Adrenal gland (tissue), 9 donors: ENCODE measurements at regions not wholly inside any gene's neighbourhood (a gene's known extent, or its start where the extent isn't known, plus 50 kb on each side); places are given as distances from the start of the nearest gene placed in this dataset.

Experiments used
- DNase-seq, 7 donors: peaks; one replicate each; pipeline ENCODE4 v3.0.0-alpha.2; 2019 to 2020
- H3K27ac ChIP-seq, 5 donors: fragments of 200-600 bp; sonication (generic) in 4 of 5; 1 replicate in 3 of 5; 2 replicates in 2 of 5; pipeline versions ENCODE4 v1.5.1 to v1.8.0; 2016 to 2020; ENCODE audit warnings: mild to moderate bottlenecking in 1 of 5
- H3K27me3 ChIP-seq: fragments of 200-600 bp; 2 replicates; pipeline ENCODE4 v1.8.0; 2021
- H3K36me3 ChIP-seq, 2 donors: fragments of 200-600 bp; replicated peaks in 1 of 2; 1 replicate in 1 of 2; 2 replicates in 1 of 2; pipeline versions ENCODE4 v1.5.1 to v1.8.0; 2018 to 2022
- H3K4me1 ChIP-seq, 2 donors: fragments of 200-600 bp; replicated peaks in 1 of 2; 1 replicate in 1 of 2; 2 replicates in 1 of 2; pipeline versions ENCODE4 v1.5.1 to v1.8.0; 2018 to 2021
- H3K4me3 ChIP-seq, 4 donors: fragments of 200-600 bp; sonication (generic) in 3 of 4; one replicate each; pipeline ENCODE4 v1.5.1; 2016 to 2018
- H3K9me3 ChIP-seq, 3 donors: fragments of 200-600 bp; sonication (generic) in 1 of 3; replicated peaks in 1 of 3; 1 replicate in 2 of 3; 2 replicates in 1 of 3; pipeline versions ENCODE4 v1.5.1 to v1.8.0; 2016 to 2021
- POLR2A ChIP-seq, 2 donors: fragments of 450-650 bp; IDR thresholded peaks; one replicate each; pipeline ENCODE4 v1.6.1; 2017; ENCODE audit warnings: antibody characterized with exemption in 2 of 2, mild to moderate bottlenecking in 2 of 2, moderate library complexity in 1 of 2
- WGBS, 4 donors: extraction: QIAGEN DNeasy Blood & Tissue Kit in 2 of 4; methylation state at CpG; one replicate each; pipeline versions ENCODE4 v1.1.5 to v1.1.7; 2013 to 2017; 5-methylcytosine and 5-hydroxymethylcytosine counted together
- intact Hi-C, 2 donors: fragments of 100-400 bp; cut with DNase I; formaldehyde crosslinking; loops; one replicate each; pipeline versions ENCODE4 v1.14.1 to v1.15.0; 2022 to 2023
- TF ChIP-seq, protein P1 (sequence below), 6 experiments: fragments of 450-650 bp in 4 of 6; fragments of 200-600 bp in 2 of 6; sonication (generic) in 1 of 6; IDR thresholded peaks; 1 replicate in 5 of 6; 2 replicates in 1 of 6; pipeline versions ENCODE4 v1.5.1 to v1.8.0; 2016 to 2021; ENCODE audit warnings: antibody characterized with exemption in 6 of 6, mild to moderate bottlenecking in 2 of 6, moderate library complexity in 1 of 6
- donor health status: healthy with polysubstance abuse.
- donor health status: Bipolar disorder and iron deficiency.
- donor health status: DM: yes; HTN: yes; CAD: no.
- donor health status: DM: no; HTN: no; CAD: no.
- donor health status: DM: no; HTN: no; CAD: no.

- H3K27me3 ChIP-seq: no peaks in the 10 kb centered on the region
- no peak overlapping the region for H3K4me3 ChIP-seq
- TF ChIP-seq POLR2A (IDR thresholded peaks at IDR 0.05): no peak
- TF ChIP-seq, protein P1, sequence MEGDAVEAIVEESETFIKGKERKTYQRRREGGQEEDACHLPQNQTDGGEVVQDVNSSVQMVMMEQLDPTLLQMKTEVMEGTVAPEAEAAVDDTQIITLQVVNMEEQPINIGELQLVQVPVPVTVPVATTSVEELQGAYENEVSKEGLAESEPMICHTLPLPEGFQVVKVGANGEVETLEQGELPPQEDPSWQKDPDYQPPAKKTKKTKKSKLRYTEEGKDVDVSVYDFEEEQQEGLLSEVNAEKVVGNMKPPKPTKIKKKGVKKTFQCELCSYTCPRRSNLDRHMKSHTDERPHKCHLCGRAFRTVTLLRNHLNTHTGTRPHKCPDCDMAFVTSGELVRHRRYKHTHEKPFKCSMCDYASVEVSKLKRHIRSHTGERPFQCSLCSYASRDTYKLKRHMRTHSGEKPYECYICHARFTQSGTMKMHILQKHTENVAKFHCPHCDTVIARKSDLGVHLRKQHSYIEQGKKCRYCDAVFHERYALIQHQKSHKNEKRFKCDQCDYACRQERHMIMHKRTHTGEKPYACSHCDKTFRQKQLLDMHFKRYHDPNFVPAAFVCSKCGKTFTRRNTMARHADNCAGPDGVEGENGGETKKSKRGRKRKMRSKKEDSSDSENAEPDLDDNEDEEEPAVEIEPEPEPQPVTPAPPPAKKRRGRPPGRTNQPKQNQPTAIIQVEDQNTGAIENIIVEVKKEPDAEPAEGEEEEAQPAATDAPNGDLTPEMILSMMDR (IDR thresholded peaks at IDR 0.05): no peak
- H3K4me1 ChIP-seq: no peaks in the 10 kb centered on the region
- H3K36me3 ChIP-seq: no peaks in the 10 kb centered on the region
- H3K9me3 ChIP-seq: no peaks in the 10 kb centered on the region
- no peak for DNase-seq
- intact Hi-C loops: no loop called here
- no peak overlapping the region for H3K27ac ChIP-seq
Measured at GRCh38 chr5:122559676-122560075, 215.2 kb upstream of the SNX2 start.

- TF ChIP-seq POLR2A (IDR thresholded peaks at IDR 0.05): no peak
- TF ChIP-seq, protein P1 (IDR thresholded peaks at IDR 0.05): no peak
- intact Hi-C loops: no loop called here
- H3K27me3 ChIP-seq: no peaks in the 10 kb centered on the region
Measured at GRCh38 chr5:122561209-122561608, 213.7 kb upstream of the SNX2 start.

DNA sequence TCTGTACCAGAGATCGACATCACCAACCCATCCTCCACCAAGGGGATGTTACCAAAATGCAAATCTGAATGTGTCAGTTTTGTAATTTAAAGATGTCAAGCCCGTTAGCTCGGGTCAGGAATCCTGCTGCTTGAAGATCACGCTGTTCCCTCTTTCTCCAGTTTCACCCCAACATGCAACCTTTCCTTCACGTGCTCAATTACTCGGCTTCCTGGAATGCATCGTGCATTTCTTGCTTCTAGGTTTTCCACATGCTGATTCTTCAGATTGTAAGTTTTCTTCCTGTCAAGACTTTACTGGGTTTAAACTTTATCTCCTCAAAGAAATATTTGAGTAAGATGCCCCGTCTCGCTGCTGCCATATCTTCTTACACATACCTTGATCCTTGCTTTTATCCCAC, 209.5 kb upstream of the SNX2 start:
- Histone ChIP-seq H3K9me3 (no peaks in the 10 kb centered on the region), H3K4me3 (no peak overlapping the region), H3K27me3 (no peaks in the 10 kb centered on the region), H3K36me3 (no peaks in the 10 kb centered on the region), H3K27ac (no peak overlapping the region), H3K4me1 (no peaks in the 10 kb centered on the region)
- WGBS, 4 donors: 72 to 77% (median 76%) methylated on average over 9 of the region's 9 CpGs
- TF ChIP-seq POLR2A (IDR thresholded peaks at IDR 0.05): no peak
- TF ChIP-seq, protein P1 (IDR thresholded peaks at IDR 0.05): no peak
- no peak for DNase-seq
- intact Hi-C loops: no loop called here

More at GRCh38 chr5:122561209-122561608, 213.7 kb upstream of the SNX2 start:
- DNase-seq: no peak
- Histone ChIP-seq H3K27ac (no peak overlapping the region), H3K36me3 (no peaks in the 10 kb centered on the region), H3K4me3 (no peak overlapping the region), H3K9me3 (no peaks in the 10 kb centered on the region), H3K4me1 (no peaks in the 10 kb centered on the region)
- WGBS, 4 donors: 55 to 64% (median 58%) methylated on average over 3 of the region's 3 CpGs

- intact Hi-C loops: no loop called here
- WGBS, 4 donors: 65 to 77% (median 74%) methylated on average over 3 of the region's 3 CpGs
- Histone ChIP-seq H3K36me3 (no peaks in the 10 kb centered on the region), H3K27me3 (no peaks in the 10 kb centered on the region), H3K4me1 (no peaks in the 10 kb centered on the region), H3K27ac (no peak overlapping the region), H3K9me3 (no peaks in the 10 kb centered on the region), H3K4me3 (no peak overlapping the region)
- DNase-seq: no peak
- TF ChIP-seq POLR2A (IDR thresholded peaks at IDR 0.05): no peak
- TF ChIP-seq, protein P1 (IDR thresholded peaks at IDR 0.05): no peak
Measured at GRCh38 chr5:122576256-122577016, 198.4 kb upstream of the SNX2 start.
